ENCODE measurements at regions not wholly inside any gene's neighbourhood (a gene's known extent, or its start where the extent isn't known, plus 50 kb on each side); places are given as distances from the start of the nearest gene placed in this dataset.
"Not testable (repeated sequence)": the region's sequence is repeated elsewhere in the genome, so short reads cannot be mapped to it uniquely, and the experiment has no call there.

- no peak for DNase-seq (ENCODE audit: low read depth)
These were observed 502.8 kb downstream of the REEP3 start for GRCh38 chr10:64023926-64024470.

DNA sequence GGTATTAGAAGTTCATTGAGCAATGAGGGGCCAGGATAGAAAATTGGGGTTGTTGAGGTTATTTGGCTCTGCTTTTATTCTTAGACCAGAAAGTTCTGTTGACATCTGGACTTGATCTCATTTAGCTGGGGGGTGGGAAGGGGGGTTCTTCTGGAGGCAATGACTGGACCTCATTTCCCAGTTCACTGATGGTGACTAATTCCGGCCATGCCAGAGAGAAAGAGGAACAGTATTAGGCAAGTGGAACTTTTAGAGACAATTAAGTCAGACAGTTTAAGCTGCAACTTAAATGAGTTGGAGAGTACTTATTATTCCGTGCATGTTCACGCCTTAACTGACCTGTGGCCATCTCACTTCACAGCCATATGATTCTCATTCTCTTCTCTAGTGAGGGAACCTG lies 512.5 kb downstream of the REEP3 start:
- DNase-seq (ENCODE audit: low read depth), result no peak

GRCh38 chr10:64036321-64036930 lies 515.2 kb downstream of the REEP3 start:
- DNase-seq (ENCODE audit: low read depth), result no peak

GRCh38 chr10:64037071-64037661 lies 516.0 kb downstream of the REEP3 start:
- no peak for DNase-seq (ENCODE audit: low read depth)

- no peak for DNase-seq (ENCODE audit: low read depth)
These were observed 516.9 kb downstream of the REEP3 start for GRCh38 chr10:64038107-64038506.

DNA sequence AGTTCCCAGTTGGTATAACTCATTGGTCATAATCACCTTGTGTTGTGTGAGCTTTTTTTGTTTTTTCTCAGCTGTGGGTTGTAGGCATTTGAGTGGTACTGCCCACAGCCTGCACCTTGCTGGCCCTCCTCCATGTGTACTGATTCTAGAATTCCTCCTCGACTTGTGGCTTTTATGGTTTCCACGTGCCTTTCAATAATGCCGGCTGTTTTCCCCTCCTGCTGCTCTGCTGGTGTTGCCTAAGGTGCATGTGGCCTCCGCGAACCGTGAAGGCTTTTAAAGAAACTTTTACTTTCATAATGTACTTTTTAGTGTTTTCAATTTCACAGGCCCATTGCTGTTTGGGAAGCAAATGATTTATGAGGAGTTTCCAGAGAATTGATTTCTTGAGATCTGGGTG lies 518.0 kb downstream of the REEP3 start:
- DNase-seq (ENCODE audit: low read depth), result no peak

- no peak for DNase-seq (ENCODE audit: low read depth)
These were observed 519.6 kb downstream of the REEP3 start for GRCh38 chr10:64040781-64041180.

GRCh38 chr10:64041185-64041988 lies 520.2 kb downstream of the REEP3 start:
- DNase-seq (ENCODE audit: low read depth), result peak; percentile 38

DNA sequence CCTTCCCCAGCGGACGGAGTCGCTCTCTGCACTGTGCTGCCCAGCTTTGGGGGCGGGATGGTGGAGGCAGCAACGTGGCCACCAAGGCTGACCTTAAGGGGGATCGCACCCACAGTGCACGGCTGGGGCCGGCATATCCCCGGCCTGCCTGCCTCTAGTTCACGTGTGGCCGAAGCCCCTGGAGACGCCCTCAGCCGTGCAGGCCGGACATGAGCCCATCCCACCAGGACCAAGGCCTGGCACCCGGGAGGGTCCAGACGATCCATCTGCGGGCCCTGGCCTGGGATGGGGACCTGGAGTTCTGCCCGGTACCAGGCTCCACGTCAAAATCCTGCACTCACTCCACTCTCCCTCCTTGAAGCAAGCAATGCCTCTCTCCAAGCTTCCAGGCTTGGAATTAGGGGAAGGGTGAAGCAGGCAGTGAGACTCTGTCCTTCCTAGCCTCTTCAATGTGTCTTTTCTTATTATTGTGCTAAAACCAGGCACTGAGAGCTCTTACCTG lies 520.8 kb downstream of the REEP3 start:
- DNase-seq (ENCODE audit: low read depth), result no peak

- no peak for DNase-seq (ENCODE audit: low read depth)
These were observed 522.9 kb downstream of the REEP3 start for GRCh38 chr10:64044098-64044497.

GRCh38 chr10:64044957-64045632 lies 523.9 kb downstream of the REEP3 start:
- not testable (repeated sequence) for DNase-seq (ENCODE audit: low read depth)

DNA sequence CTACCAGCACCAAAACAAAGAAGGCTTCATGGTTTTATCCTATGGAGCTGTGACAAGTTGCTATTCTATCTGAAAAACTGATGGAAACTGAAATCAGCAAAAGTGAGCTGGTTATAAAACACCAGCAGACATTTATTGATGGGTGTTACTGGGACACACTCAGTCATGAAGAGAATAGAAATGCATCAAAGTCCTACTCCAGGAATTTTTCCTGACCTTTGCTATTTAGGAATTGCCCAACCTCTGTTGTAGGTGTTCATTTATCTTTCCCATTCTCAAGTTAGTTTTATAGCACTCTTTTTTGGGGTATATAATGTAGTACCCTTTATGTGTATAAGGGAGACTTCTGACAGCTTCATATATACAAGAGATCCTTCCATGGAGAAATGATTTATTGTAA lies 533.2 kb downstream of the REEP3 start:
- DNase-seq (ENCODE audit: low read depth), result no peak

DNA sequence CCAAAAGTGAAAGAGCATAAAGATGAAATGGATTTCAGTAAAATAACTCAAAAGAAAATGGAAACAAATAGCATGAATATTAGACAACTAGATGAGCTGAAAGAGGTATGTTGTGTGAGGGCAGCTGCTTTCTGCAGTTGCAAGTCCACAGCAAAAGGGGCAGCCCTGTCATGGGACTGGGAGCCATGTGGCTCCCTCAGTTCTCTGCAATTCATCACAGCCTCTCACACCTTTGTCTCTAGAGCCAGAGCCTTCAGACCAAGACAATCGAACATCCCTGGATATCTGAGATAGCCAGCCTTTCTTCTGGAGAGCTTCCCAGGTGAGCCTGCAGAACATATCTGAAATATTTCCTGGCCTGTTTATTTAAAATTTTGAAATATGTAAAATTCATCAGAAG lies 538.7 kb downstream of the REEP3 start:
- DNase-seq (ENCODE audit: low read depth), result no peak

GRCh38 chr10:64060389-64060788 lies 539.2 kb downstream of the REEP3 start:
- DNase-seq (ENCODE audit: low read depth), result no peak

DNA sequence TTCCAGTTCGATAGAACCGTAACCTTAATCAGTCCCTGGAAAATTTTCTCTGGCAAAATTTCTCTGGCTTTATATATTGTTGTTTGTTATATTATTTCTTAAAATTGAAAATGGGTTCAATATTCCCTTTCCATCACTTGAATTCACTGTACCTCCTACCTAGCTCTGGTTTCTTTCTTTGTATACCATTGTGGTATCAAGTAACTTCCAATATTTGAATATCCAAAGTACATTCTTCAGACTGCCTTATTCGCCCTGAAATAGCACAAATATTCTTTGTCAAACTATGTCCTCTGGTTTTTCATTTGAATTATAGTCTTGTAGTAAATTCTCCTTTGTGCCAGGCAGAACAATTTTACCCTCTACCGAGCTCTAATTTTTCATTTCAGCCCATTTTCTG lies 541.6 kb downstream of the REEP3 start:
- DNase-seq (ENCODE audit: low read depth), result no peak

GRCh38 chr10:64067009-64067606 lies 545.9 kb downstream of the REEP3 start:
- no peak for DNase-seq (ENCODE audit: low read depth)

GRCh38 chr10:64067859-64068258 lies 546.7 kb downstream of the REEP3 start:
- DNase-seq (ENCODE audit: low read depth), result no peak

DNA sequence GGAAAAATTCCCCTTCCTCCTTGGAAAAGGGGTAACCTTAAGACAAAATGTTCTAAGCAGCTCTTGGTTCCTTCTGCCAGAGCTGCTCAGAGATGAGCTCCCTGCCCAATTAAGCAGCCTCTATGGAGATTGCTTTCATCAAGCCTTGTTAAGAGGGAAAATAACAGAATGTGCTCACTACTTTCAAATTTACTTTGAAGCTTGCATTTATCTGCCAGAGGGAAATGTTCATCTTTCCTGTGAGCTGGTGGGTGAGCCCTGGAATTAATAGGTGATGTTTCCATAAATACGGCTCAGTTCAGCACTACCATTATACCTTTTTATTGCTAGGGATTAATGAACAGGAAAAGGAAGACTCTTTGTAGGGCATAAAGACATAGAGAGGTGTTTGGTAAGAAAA lies 549.0 kb downstream of the REEP3 start:
- DNase-seq (ENCODE audit: low read depth), result no peak

DNA sequence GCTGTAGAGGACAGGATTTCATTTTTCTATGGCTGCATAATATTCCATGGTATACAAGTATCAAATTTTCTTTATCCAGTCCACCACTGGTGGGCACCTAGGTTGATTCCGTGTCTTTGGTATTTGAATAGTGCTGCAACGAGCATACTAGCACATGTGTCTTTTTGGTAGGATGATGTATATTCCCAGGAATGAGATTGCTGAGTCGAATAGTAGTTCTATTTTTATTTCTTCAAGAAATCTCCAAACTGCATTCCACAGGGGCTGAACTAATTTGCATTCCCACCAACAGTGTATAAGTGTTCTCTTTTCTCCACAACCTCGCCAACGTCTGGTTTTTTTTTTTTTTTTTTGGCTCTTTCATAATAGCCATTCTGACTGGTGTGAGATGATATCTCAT lies 550.0 kb downstream of the REEP3 start:
- DNase-seq (ENCODE audit: low read depth), result no peak

- no peak for DNase-seq (ENCODE audit: low read depth)
These were observed 554.4 kb downstream of the REEP3 start for GRCh38 chr10:64075604-64076003.

DNA sequence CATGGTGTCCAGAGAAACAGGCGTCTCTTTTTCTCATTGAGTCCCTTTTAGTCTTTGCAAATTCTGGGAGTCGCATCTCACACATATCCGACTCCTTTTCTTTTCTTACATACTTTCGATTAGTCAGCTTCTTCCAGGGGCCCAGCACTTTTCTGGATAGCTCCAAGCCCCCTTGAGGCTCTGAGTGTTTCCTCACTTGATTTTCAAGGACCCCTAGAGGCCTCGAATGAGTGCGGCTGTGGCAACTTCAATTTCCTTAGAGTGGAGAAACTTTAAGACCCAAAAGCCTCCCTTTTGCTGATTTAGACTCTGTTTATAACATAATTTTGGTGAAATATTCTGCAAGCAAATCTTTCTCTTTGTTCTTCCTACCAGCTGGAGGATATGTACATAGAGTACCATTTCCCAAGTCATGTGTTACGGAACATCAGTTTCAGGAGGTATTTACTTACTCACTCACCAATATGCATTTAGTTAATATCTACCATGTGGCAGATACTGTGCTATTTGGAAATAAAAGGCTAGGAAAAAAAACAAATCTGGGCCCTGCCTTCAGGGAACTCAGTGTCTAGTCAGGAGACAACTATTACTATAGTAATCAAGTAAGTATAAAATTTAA lies 555.2 kb downstream of the REEP3 start:
- DNase-seq (ENCODE audit: low read depth), result no peak

- no peak for DNase-seq (ENCODE audit: low read depth)
These were observed 558.1 kb downstream of the REEP3 start for GRCh38 chr10:64079341-64079740.

All from fibroblast of gingiva (primary cell).